Effector CD4-positive, alpha-beta T cell (primary cell): ENCODE measurements at regions not wholly inside any gene's neighbourhood (a gene's known extent, or its start where the extent isn't known, plus 50 kb on each side); places are given as distances from the start of the nearest gene placed in this dataset.

Experiments used
- DNase-seq: peaks from one replicate; pipeline ENCODE4 v3.0.0-alpha.2; 2020

- DNase-seq: no peak
Observed at GRCh38 chr10:10644676-10645385, 372.8 kb upstream of the CELF2 start.

- no peak for DNase-seq
Observed at GRCh38 chr10:10647331-10647730, 370.3 kb upstream of the CELF2 start.

- no peak for DNase-seq
Observed at GRCh38 chr10:10657139-10657760, 360.4 kb upstream of the CELF2 start.

- DNase-seq: no peak
Observed at GRCh38 chr10:10658172-10658785, 359.4 kb upstream of the CELF2 start.

GRCh38 chr10:10660054-10660453 is 357.6 kb upstream of the CELF2 start:
- no peak for DNase-seq

- DNase-seq: no peak
Observed at GRCh38 chr10:10661176-10661575, 356.5 kb upstream of the CELF2 start.

GRCh38 chr10:10662716-10663408 is 354.8 kb upstream of the CELF2 start:
- no peak for DNase-seq

- DNase-seq: no peak
Observed at GRCh38 chr10:10663622-10664021, 354.1 kb upstream of the CELF2 start.

- DNase-seq: no peak
Observed at GRCh38 chr10:10665750-10666149, 351.9 kb upstream of the CELF2 start.

- no peak for DNase-seq
Observed at GRCh38 chr10:10667466-10667865, 350.2 kb upstream of the CELF2 start.

GRCh38 chr10:10676972-10677371 is 340.7 kb upstream of the CELF2 start:
- no peak for DNase-seq

GRCh38 chr10:10677479-10677878 is 340.2 kb upstream of the CELF2 start:
- no peak for DNase-seq

- DNase-seq: no peak
Observed at GRCh38 chr10:10680496-10680895, 337.2 kb upstream of the CELF2 start.

- no peak for DNase-seq
Observed at GRCh38 chr10:10684972-10685371, 332.7 kb upstream of the CELF2 start.

- DNase-seq: no peak
Observed at GRCh38 chr10:10685566-10685965, 332.1 kb upstream of the CELF2 start.

GRCh38 chr10:10687751-10688150 is 329.9 kb upstream of the CELF2 start:
- DNase-seq: no peak

- DNase-seq: no peak
Observed at GRCh38 chr10:10699427-10699826, 318.2 kb upstream of the CELF2 start.

- no peak for DNase-seq
Observed at GRCh38 chr10:10701084-10701611, 316.5 kb upstream of the CELF2 start.

- DNase-seq: no peak
Observed at GRCh38 chr10:10702211-10702610, 315.5 kb upstream of the CELF2 start.

GRCh38 chr10:10703382-10703781 is 314.3 kb upstream of the CELF2 start:
- DNase-seq: no peak

- DNase-seq: no peak
Observed at GRCh38 chr10:10712155-10712704, 305.4 kb upstream of the CELF2 start.

GRCh38 chr10:10714327-10714726 is 303.3 kb upstream of the CELF2 start:
- DNase-seq: no peak

- no peak for DNase-seq
Observed at GRCh38 chr10:10716972-10717371, 300.7 kb upstream of the CELF2 start.
